CD14-positive monocyte (primary cell): ENCODE measurements at regions not wholly inside any gene's neighbourhood (a gene's known extent, or its start where the extent isn't known, plus 50 kb on each side); places are given as distances from the start of the nearest gene placed in this dataset.

ENCODE experiments used
- DNase-seq, 3 donors: peaks; one replicate each; pipeline ENCODE4 v3.0.0-alpha.2; 2011 to 2022
- H2AFZ ChIP-seq: 2 replicates; pipeline ENCODE4 v1.6.0; 2012; ENCODE audit warnings: mild to moderate bottlenecking, low read depth, low read length, inconsistent platforms; ENCODE audit not compliant: insufficient read depth, poor library complexity, severe bottlenecking
- H3K27ac ChIP-seq, 2 donors: 1 replicate in 1 of 2; 2 replicates in 1 of 2; pipeline ENCODE4 v1.5.1; 2012 to 2013; ENCODE audit warnings: low read length in 2 of 2, control low read depth in 1 of 2, inconsistent platforms in 1 of 2, low read depth in 1 of 2, mild to moderate bottlenecking in 1 of 2
- H3K27me3 ChIP-seq, 2 donors: one replicate each; pipeline versions ENCODE4 v1.6.0 to v1.6.1; 2011 to 2013; ENCODE audit warnings: low read length in 2 of 2; ENCODE audit not compliant: control insufficient read depth in 2 of 2, insufficient read depth in 2 of 2
- H3K36me3 ChIP-seq, 2 donors: replicated peaks in 1 of 2; 1 replicate in 1 of 2; 2 replicates in 1 of 2; pipeline versions ENCODE4 v1.5.1 to v1.6.1; 2012 to 2013; ENCODE audit warnings: low read length in 2 of 2, control low read depth in 1 of 2, inconsistent platforms in 1 of 2, mild to moderate bottlenecking in 1 of 2; ENCODE audit not compliant: insufficient read depth in 2 of 2, control insufficient read depth in 1 of 2
- H3K4me1 ChIP-seq, 2 donors: 1 replicate in 1 of 2; 2 replicates in 1 of 2; pipeline versions ENCODE4 v1.5.1 to v1.6.1; 2012 to 2013; ENCODE audit warnings: low read length in 2 of 2, control low read depth in 1 of 2, inconsistent platforms in 1 of 2, mild to moderate bottlenecking in 1 of 2, moderate library complexity in 1 of 2; ENCODE audit not compliant: insufficient read depth in 2 of 2, control insufficient read depth in 1 of 2
- H3K4me2 ChIP-seq: replicated peaks from 2 replicates; pipeline ENCODE3; 2012; ENCODE audit warnings: low read length, moderate library complexity, mild to moderate bottlenecking; ENCODE audit not compliant: poor library complexity, severe bottlenecking; ENCODE audit errors: extremely low read depth
- H3K4me3 ChIP-seq, 3 experiments: fragments of 200-600 bp in 1 of 3; sonication (generic) in 1 of 3; replicated peaks in 1 of 3; 1 replicate in 2 of 3; 2 replicates in 1 of 3; pipeline ENCODE4 v1.5.1; 2011 to 2013; ENCODE audit warnings: low read length in 3 of 3, mild to moderate bottlenecking in 3 of 3, control low read depth in 2 of 3, low read depth in 2 of 3, inconsistent platforms in 1 of 3, moderate library complexity in 1 of 3
- H3K79me2 ChIP-seq: 2 replicates; pipeline ENCODE4 v1.6.0; 2012; ENCODE audit warnings: mild to moderate bottlenecking, control low read depth, inconsistent platforms, low read length, moderate library complexity; ENCODE audit not compliant: insufficient read depth
- H3K9ac ChIP-seq: 2 replicates; pipeline ENCODE4 v1.6.0; 2017; ENCODE audit warnings: low read length, mild to moderate bottlenecking; ENCODE audit not compliant: insufficient read depth, poor library complexity, severe bottlenecking
- H3K9me3 ChIP-seq, 2 donors: replicated peaks in 1 of 2; 1 replicate in 1 of 2; 2 replicates in 1 of 2; pipeline versions ENCODE4 v1.5.1 to v1.6.1; 2012 to 2013; ENCODE audit warnings: low read length in 2 of 2, control low read depth in 1 of 2; ENCODE audit not compliant: control insufficient read depth in 1 of 2, insufficient read depth in 1 of 2
- H4K20me1 ChIP-seq: 2 replicates; pipeline ENCODE4 v1.6.0; 2012; ENCODE audit warnings: mild to moderate bottlenecking, low read length, control low read depth, moderate library complexity; ENCODE audit not compliant: insufficient read depth
- H3K27ac Mint-ChIP-seq, 7 donors: one replicate each; pipeline ENCODE4 v1.8.0; 2020; ENCODE audit warnings: mild to moderate bottlenecking in 7 of 7, mixed read lengths in 7 of 7, moderate library complexity in 6 of 7, inconsistent platforms in 2 of 7
- H3K27me3 Mint-ChIP-seq, 3 donors: one replicate each; pipeline ENCODE4 v1.8.0; 2021 to 2022; ENCODE audit warnings: low read depth in 3 of 3, mild to moderate bottlenecking in 3 of 3, mixed read lengths in 3 of 3, moderate library complexity in 3 of 3, inconsistent platforms in 1 of 3
- H3K36me3 Mint-ChIP-seq, 2 donors: one replicate each; pipeline ENCODE4 v1.8.0; 2020; ENCODE audit warnings: mixed read lengths in 2 of 2, inconsistent platforms in 1 of 2, mild to moderate bottlenecking in 1 of 2
- H3K4me1 Mint-ChIP-seq: one replicate; pipeline ENCODE4 v1.8.0; 2020; ENCODE audit warnings: mild to moderate bottlenecking, mixed read lengths
- H3K4me3 Mint-ChIP-seq, 2 donors: one replicate each; pipeline ENCODE4 v1.8.0; 2020; ENCODE audit warnings: mild to moderate bottlenecking in 2 of 2, mixed read lengths in 2 of 2, moderate library complexity in 1 of 2
- H3K9me3 Mint-ChIP-seq, 7 donors: one replicate each; pipeline ENCODE4 v1.8.0; 2020 to 2022; ENCODE audit warnings: mixed read lengths in 7 of 7, mild to moderate bottlenecking in 6 of 7, moderate library complexity in 6 of 7, inconsistent platforms in 2 of 7
- CTCF ChIP-seq: fragments of 200-600 bp; IDR thresholded peaks from one replicate; pipeline ENCODE4 v1.8.0; 2022; ENCODE audit warnings: antibody characterized with exemption, mild to moderate bottlenecking
- WGBS: methylation state at CpG from one replicate; pipeline ENCODE4 v1.1.5; 2013; ENCODE audit warnings: missing lambda C conversion rate; ENCODE audit not compliant: insufficient coverage; 5-methylcytosine and 5-hydroxymethylcytosine counted together
- intact Hi-C, 2 donors: fragments of 100-400 bp; cut with micrococcal nuclease; formaldehyde crosslinking; loops; one replicate each; pipeline versions ENCODE4 v1.15.0 to v1.15.1; 2023

- no CpG with 5 or more reads among the region's 3 CpGs for WGBS
- Histone ChIP-seq H3K9me3 (no peaks in the 10 kb centered on the region), H3K4me1 (no peaks in the 10 kb centered on the region), H3K4me3 (no peak overlapping the region), H3K36me3 (no peaks in the 10 kb centered on the region), H3K27me3 (no peaks in the 10 kb centered on the region), H3K27ac (no peak overlapping the region), H2AFZ (no peak overlapping the region), H3K4me2 (no peak overlapping the region), H4K20me1 (no peaks in the 10 kb centered on the region), H3K79me2 (no peaks in the 10 kb centered on the region), H3K9ac (no peak overlapping the region)
- Mint-ChIP-seq H3K4me3 (no peak overlapping the region), H3K4me1 (no peaks in the 10 kb centered on the region), H3K9me3 (no peaks in the 10 kb centered on the region), H3K27ac (no peak overlapping the region), H3K27me3 (peaks cover 0 to 2% (median 0%) of the 10 kb centered on the region in 3 donors), H3K36me3 (no peaks in the 10 kb centered on the region)
- TF ChIP-seq CTCF, result no peak
- intact Hi-C loops, result no loop called here
- DNase-seq, result no peak
These were observed 221.4 kb upstream of the RBFOX1 start for GRCh38 chr16:7111265-7111664.

- no peak overlapping the region for H3K4me3 ChIP-seq
- WGBS, result no CpG with 5 or more reads among the region's 3 CpGs
- intact Hi-C loops, result no loop called here
These were observed 225.2 kb upstream of the RBFOX1 start for GRCh38 chr16:7107436-7107835.

More at GRCh38 chr16:7107436-7107835, 225.2 kb upstream of the RBFOX1 start:
- Mint-ChIP-seq H3K36me3 (no peaks in the 10 kb centered on the region), H3K4me1 (no peaks in the 10 kb centered on the region), H3K9me3 (no peaks in the 10 kb centered on the region), H3K4me3 (no peak overlapping the region), H3K27me3 (peaks cover 0 to 2% (median 0%) of the 10 kb centered on the region in 3 donors), H3K27ac (no peak overlapping the region)
- H3K79me2 ChIP-seq, result no peaks in the 10 kb centered on the region
- H3K27me3 ChIP-seq, result no peaks in the 10 kb centered on the region
- no peaks in the 10 kb centered on the region for H3K4me1 ChIP-seq
- no peak overlapping the region for H3K4me2 ChIP-seq
- no peaks in the 10 kb centered on the region for H3K36me3 ChIP-seq
- H4K20me1 ChIP-seq, result no peaks in the 10 kb centered on the region
- no peak overlapping the region for H3K9ac ChIP-seq
- DNase-seq, result no peak
- no peak for TF ChIP-seq CTCF
- no peak overlapping the region for H2AFZ ChIP-seq
- no peaks in the 10 kb centered on the region for H3K9me3 ChIP-seq
- H3K27ac ChIP-seq, result no peak overlapping the region
